T47D (cell line): ENCODE measurements at regions not wholly inside any gene's neighbourhood (a gene's known extent, or its start where the extent isn't known, plus 50 kb on each side); places are given as distances from the start of the nearest gene placed in this dataset.

Source experiments
- DNase-seq, 2 experiments: peaks; one replicate each; pipeline versions ENCODE4 v3.0.0 to v3.0.0-alpha.2; 2011 to 2012; ENCODE audit warnings: low read depth in 1 of 2, low spot score in 1 of 2
- JUND ChIP-seq: IDR thresholded peaks from 2 replicates; pipeline ENCODE4 v1.6.1; 2012; ENCODE audit warnings: low read depth
- in situ Hi-C: cut with HindIII; loops from 2 replicates; pipeline ENCODE4 v1.10.0; 2016; ENCODE audit warnings: low sequenced_read_pairs, low pct_unique_long_range_greater_than_20kb

- peak; percentile 82 to 84 for DNase-seq
- in situ Hi-C loops: no loop called here
- TF ChIP-seq JUND: no peak
Measured at GRCh38 chr11:45371251-45372115, 85.3 kb upstream of the SYT13 start.

- DNase-seq: no peak
- in situ Hi-C loops: no loop called here
- no peak for TF ChIP-seq JUND
Measured at GRCh38 chr11:45369313-45369712, 83.2 kb upstream of the SYT13 start.

GRCh38 chr11:45368697-45369096 is 82.6 kb upstream of the SYT13 start:
- in situ Hi-C loops: no loop called here
- DNase-seq: no peak
- no peak for TF ChIP-seq JUND

- no peak for DNase-seq
- in situ Hi-C loops: no loop called here
- TF ChIP-seq JUND: no peak
Measured at GRCh38 chr11:45366619-45367190, 80.6 kb upstream of the SYT13 start.

GRCh38 chr11:45365961-45366618 is 79.9 kb upstream of the SYT13 start:
- DNase-seq: no peak
- TF ChIP-seq JUND: no peak
- in situ Hi-C loops: no loop called here

GRCh38 chr11:45362636-45363035 is 76.5 kb upstream of the SYT13 start:
- in situ Hi-C loops: no loop called here
- no peak for TF ChIP-seq JUND
- no peak for DNase-seq

- in situ Hi-C loops: no loop called here
- no peak for TF ChIP-seq JUND
Measured at GRCh38 chr11:45361551-45361950, 75.4 kb upstream of the SYT13 start.

GRCh38 chr11:45355706-45356041 is 69.5 kb upstream of the SYT13 start:
- in situ Hi-C loops: no loop called here
- DNase-seq: no peak
- TF ChIP-seq JUND: no peak

More at GRCh38 chr11:45361551-45361950, 75.4 kb upstream of the SYT13 start:
- no peak for DNase-seq

GRCh38 chr11:45354976-45355705 is 69.0 kb upstream of the SYT13 start:
- in situ Hi-C loops: no loop called here
- DNase-seq: no peak
- no peak for TF ChIP-seq JUND

GRCh38 chr11:45348729-45349128 is 62.6 kb upstream of the SYT13 start:
- DNase-seq: no peak
- no peak for TF ChIP-seq JUND
- in situ Hi-C loops: no loop called here

- TF ChIP-seq JUND: no peak
- DNase-seq: no peak
- in situ Hi-C loops: no loop called here
Measured at GRCh38 chr11:45347348-45348082, 61.4 kb upstream of the SYT13 start.

GRCh38 chr11:45345491-45345890 is 59.4 kb upstream of the SYT13 start:
- DNase-seq: no peak
- no peak for TF ChIP-seq JUND
- in situ Hi-C loops: no loop called here
